ENCODE measurements at regions not wholly inside any gene's neighbourhood (a gene's known extent, or its start where the extent isn't known, plus 50 kb on each side); places are given as distances from the start of the nearest gene placed in this dataset.
"Not testable (repeated sequence)": the region's sequence is repeated elsewhere in the genome, so short reads cannot be mapped to it uniquely, and the experiment has no call there.

DNA sequence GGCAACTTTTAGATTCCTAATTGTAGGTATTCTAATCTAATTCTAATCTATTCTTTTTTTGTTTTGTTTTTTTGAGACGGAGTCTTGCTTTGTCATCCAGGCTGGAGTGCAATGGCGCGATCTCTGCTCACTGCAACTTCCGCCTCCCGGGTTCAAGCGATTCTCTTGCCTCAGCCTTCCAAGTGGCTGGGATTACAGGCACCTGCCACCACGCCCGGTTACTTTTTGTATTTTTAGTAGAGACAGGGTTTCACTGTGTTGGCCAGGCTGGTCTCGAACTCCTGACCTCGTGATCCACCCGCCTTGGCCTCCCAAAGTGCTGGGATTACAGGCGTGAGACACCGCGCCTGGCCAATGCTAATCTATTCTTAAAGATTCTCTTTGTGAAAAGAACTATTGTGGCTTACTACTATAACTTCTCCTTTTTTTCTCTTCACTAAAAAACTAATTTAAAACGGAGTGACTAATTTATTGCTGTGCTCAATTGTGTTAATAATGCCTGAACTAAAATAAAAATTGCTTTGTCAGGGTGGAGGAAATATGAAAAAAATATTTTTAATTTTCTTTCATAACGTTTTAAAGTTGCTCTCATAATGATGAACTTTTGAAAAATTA is 85.6 kb downstream of the DUSP6 start:
- H3K36me3 Mint-ChIP-seq (ENCODE audit: insufficient read depth in 2 of 2); DNase-seq; H3K27me3 Mint-ChIP-seq (ENCODE audit: low read depth); ATAC-seq (replicated peaks in 1 of 2); H3K4me3 Mint-ChIP-seq; H3K27ac Mint-ChIP-seq; H3K9me3 Mint-ChIP-seq: not testable (repeated sequence)
- H3K4me1 Mint-ChIP-seq (ENCODE audit: low read depth) = peaks cover 14% of the 10 kb centered on the region

DNA sequence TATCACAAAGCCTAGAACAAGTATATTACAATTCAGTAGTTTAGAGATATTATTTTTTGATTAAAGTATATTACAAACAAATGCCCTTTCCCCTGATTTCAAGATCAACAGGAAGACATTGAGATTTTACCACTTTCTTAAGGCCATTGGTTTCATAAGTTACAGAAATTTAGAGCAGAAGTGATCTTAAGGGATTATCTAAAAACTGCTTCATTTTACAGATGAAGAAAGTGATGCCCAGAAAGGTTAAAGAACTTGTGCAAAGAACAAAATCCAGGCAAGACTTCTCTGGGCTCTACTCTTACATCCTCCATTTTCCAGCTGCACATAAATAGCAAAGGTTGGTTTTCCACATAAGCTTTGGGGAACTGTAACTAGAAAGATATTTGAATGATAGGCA is 87.5 kb downstream of the DUSP6 start:
- H3K4me1 Mint-ChIP-seq (ENCODE audit: low read depth) = peaks cover 30% of the 10 kb centered on the region
- no peaks in the 10 kb centered on the region for H3K27me3 Mint-ChIP-seq (ENCODE audit: low read depth)
- DNase-seq (no peak), ATAC-seq (replicated peaks in 1 of 2) (no peak)
- H3K36me3 Mint-ChIP-seq (ENCODE audit: insufficient read depth in 2 of 2) = no peaks in the 10 kb centered on the region
- no peaks in the 10 kb centered on the region for H3K9me3 Mint-ChIP-seq
- H3K27ac Mint-ChIP-seq = no peak overlapping the region
- no peak overlapping the region for H3K4me3 Mint-ChIP-seq

DNA sequence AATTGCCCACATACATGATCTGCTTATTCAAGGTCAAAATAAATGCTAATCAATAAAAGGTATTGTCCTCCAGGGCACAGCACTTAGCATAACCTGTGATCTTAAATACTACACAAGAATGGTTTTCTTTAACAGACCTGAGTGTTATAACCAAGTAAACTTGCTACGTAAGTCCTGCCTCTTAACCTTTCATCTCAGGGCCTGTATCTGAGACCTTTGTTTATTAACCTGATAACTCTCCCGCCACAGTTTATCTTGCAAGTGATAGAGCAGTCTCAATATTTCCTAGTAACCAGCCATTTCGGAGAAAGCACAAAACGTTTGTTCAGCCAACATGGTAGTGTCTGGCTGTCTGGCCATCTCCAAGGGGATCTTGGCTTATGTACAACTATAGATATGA is 88.4 kb downstream of the DUSP6 start:
- Mint-ChIP-seq H3K4me3 (no peak overlapping the region), H3K27ac (no peak overlapping the region), H3K9me3 (peaks cover 0 to 2% of the 10 kb centered on the region in 2 donors)

DNA sequence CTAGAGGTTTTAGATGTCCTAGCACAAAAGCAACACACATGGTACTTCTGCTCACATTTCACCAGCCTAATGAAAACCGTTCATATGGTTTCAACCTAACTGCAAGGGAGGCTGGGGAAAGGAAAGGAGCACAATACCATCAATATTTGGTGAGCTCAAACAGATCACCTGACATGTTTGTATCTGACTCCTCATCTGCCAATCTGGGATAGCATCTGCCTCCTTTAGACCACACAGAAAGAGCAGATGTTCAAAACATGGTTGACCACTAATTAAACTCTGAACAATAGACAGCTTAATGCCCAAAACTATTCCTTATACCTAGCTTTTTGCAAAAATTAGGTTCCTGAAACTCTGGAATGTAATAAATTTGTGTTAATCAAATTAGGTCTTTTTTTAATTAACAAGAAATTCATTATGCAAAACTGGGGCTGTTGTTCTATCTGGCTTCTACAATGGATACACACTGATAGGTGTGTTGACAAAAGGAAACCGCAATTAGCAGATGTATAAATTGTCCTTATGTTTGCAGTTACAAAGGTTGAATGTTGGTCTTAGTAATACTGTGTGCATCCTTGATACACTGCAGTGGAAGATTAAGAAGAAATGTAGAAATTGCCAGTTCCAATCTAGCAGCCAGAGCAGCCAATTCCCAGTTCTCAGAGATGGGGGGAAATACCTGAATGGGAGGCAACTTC is 89.3 kb downstream of the DUSP6 start:
- peaks cover 4 to 9% of the 10 kb centered on the region in 2 donors for H3K36me3 Mint-ChIP-seq (ENCODE audit: insufficient read depth in 2 of 2)
- no peak overlapping the region for H3K4me3 Mint-ChIP-seq

More for the DNA sequence above, 88.4 kb downstream of the DUSP6 start:
- DNase-seq (no peak), ATAC-seq (replicated peaks in 1 of 2) (no peak)
- Mint-ChIP-seq H3K36me3 (ENCODE audit: insufficient read depth in 2 of 2) (peaks cover 0 to under 1% of the 10 kb centered on the region in 2 donors), H3K4me1 (ENCODE audit: low read depth) (peaks cover 39% of the 10 kb centered on the region), H3K27me3 (ENCODE audit: low read depth) (no peaks in the 10 kb centered on the region)

DNA sequence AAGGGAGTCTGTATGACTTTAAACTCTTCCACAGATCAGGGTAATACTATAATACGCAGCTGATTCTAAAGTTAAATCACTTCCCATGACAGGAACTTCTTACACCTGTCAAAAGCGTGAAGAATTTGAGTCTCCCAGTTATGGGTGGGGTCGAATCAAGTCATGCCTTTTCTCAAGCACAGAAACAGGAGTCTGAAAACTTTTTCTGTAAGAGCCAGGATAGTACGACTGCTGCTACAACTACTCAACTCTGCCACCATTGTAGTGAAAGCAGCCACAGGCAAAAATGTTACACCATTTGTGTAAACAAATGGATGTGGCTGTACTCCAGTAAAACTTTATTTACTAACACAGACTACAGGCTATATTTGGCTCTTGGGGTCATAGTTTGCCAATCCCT is 90.3 kb downstream of the DUSP6 start:
- ATAC-seq (replicated peaks in 1 of 2) (no peak), DNase-seq (no peak)
- Mint-ChIP-seq H3K36me3 (ENCODE audit: insufficient read depth in 2 of 2) (peaks cover 7 to 16% of the 10 kb centered on the region in 2 donors), H3K27ac (no peak overlapping the region), H3K4me1 (ENCODE audit: low read depth) (peaks cover 49% of the 10 kb centered on the region), H3K27me3 (ENCODE audit: low read depth) (peaks cover 5% of the 10 kb centered on the region), H3K9me3 (peaks cover 7 to 10% of the 10 kb centered on the region in 2 donors), H3K4me3 (no peak overlapping the region)

More for the DNA sequence above, 89.3 kb downstream of the DUSP6 start:
- Mint-ChIP-seq H3K4me1 (ENCODE audit: low read depth) (peaks cover 48% of the 10 kb centered on the region), H3K9me3 (peaks cover 4 to 8% of the 10 kb centered on the region in 2 donors), H3K27me3 (ENCODE audit: low read depth) (peaks cover 4% of the 10 kb centered on the region), H3K27ac (no peak overlapping the region)
- DNase-seq = no peak
- ATAC-seq (replicated peaks in 1 of 2) = no peak

DNA sequence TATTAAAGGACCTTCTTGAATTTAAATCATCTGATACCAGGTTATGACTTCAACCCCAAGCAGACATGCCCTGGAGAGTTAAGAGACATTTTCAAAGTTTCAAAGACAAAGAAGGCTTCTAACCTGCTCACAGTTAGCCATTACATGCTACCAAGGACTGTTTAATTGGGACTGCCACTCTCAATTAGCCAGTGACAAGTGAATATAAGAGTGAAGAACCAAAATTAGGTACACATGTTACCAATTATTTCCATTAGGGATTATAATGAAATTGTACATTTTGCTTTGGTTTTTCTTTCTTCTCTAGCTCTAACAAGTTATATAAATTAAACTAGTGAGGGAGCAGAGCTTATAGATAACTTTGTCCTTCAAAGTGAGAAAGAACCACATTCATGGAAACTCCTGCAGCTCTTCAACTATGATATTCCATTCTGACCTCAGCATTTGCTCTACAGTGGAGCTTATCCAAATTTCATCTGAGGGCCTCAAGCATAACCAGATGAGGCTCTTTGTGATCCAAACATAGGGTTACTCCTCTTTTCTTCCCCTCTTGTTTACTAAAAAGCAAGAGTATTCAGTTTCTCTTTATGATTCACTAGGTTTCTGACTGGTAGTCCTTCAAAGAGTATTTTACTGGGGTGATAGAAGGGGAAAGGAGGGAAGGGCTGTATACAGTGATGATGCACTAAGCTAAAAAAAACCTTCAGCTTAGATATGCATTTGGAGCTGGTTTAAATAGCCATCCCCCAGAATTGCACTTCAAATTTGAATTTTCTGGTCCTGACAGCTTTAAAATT is 91.3 kb downstream of the DUSP6 start:
- Mint-ChIP-seq H3K27ac (no peak overlapping the region), H3K4me3 (no peak overlapping the region), H3K9me3 (peaks cover 7 to 10% of the 10 kb centered on the region in 2 donors), H3K36me3 (ENCODE audit: insufficient read depth in 2 of 2) (peaks cover 7 to 16% of the 10 kb centered on the region in 2 donors), H3K27me3 (ENCODE audit: low read depth) (peaks cover 5% of the 10 kb centered on the region), H3K4me1 (ENCODE audit: low read depth) (peaks cover 49% of the 10 kb centered on the region)
- no peak for DNase-seq
- peak; percentile 98 for ATAC-seq (replicated peaks in 1 of 2)

DNA sequence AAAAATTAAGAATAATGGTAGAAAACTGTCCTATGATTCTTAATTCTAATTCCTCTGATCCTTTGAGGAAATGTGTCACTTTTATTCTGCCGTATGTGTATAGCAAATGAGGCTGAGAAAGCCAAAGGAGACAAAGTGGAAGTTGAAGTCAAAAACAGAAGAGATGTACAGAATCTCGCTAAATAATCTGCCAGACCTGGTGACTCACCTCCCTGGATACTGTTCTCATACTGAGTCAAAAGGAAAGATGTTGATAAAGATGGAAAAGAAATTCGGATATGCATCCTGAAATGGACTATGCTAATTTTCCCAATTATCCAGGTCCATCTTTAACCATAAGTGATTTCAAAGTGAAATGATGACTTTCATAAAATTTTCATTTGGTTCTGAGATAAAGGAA is 92.5 kb downstream of the DUSP6 start:
- Mint-ChIP-seq H3K4me1 (ENCODE audit: low read depth) (peaks cover 46% of the 10 kb centered on the region), H3K36me3 (ENCODE audit: insufficient read depth in 2 of 2) (peaks cover 7 to 18% of the 10 kb centered on the region in 2 donors), H3K4me3 (no peak overlapping the region), H3K9me3 (peaks cover 7 to 11% of the 10 kb centered on the region in 2 donors), H3K27ac (no peak overlapping the region), H3K27me3 (ENCODE audit: low read depth) (peaks cover 5% of the 10 kb centered on the region)
- DNase-seq = no peak
- no peak for ATAC-seq (replicated peaks in 1 of 2)

DNA sequence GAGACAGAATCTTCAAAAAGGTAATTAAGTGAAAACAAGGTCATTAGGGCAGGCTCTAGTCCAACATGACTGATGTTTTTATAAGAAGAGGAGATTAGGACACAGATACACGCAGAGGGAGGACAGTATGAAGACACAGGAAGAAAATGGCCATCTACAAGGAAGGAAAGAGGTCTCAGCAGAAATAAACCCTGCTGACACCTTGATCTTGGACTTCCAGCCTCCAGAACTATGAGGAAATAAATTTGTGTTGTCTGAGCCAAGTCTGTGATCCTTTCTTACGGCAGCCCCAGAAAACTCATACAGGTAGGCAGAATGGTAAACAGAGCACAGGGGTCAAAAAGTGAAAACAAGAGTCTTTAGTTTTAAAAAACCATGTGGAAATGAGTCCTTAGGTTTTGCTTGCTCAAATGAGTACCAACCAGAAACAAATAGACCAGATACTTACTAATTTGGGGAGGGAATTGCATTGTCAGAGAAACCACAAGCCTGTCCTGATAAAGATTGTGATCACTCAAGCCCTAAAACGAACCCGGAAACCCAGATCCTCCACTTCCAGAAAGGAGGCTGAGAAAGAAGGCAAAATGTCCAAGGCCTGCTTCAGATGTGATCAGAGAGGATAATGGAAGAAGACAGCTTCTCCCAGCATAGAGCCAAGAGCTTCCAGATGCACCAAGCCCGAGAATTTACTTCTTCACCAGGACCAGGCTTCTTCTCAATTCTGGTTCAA is 93.9 kb downstream of the DUSP6 start:
- Mint-ChIP-seq H3K27ac (no peak overlapping the region), H3K36me3 (ENCODE audit: insufficient read depth in 2 of 2) (peaks cover 7 to 26% of the 10 kb centered on the region in 2 donors), H3K4me1 (ENCODE audit: low read depth) (peaks cover 58% of the 10 kb centered on the region), H3K27me3 (ENCODE audit: low read depth) (peaks cover 5% of the 10 kb centered on the region), H3K4me3 (no peak overlapping the region), H3K9me3 (peaks cover 12 to 14% of the 10 kb centered on the region in 2 donors)
- no peak for DNase-seq
- ATAC-seq (replicated peaks in 1 of 2) = no peak

DNA sequence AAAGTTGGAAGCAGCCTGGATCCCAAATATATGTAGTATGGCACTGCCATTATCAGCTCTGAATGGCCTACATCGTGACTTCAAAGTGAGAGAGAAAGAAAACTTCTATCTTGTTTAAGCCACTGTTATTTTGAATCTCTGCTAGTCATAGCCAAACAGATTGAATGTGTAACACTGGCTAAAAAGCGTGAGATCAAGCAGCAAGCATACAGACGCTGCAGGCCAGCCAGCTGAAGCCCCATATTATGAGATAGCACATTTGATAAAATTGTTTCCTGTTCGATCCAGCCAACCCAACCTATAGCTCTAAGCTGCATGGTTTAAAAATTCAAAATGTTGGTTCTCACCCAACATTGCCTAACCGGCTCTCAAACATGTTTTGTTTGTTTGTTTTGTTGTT is 95.0 kb downstream of the DUSP6 start:
- peaks cover 12 to 14% of the 10 kb centered on the region in 2 donors for H3K9me3 Mint-ChIP-seq
- H3K4me3 Mint-ChIP-seq = no peak overlapping the region
- no peak for ATAC-seq (replicated peaks in 1 of 2)
- DNase-seq = no peak
- H3K4me1 Mint-ChIP-seq (ENCODE audit: low read depth) = peaks cover 63% of the 10 kb centered on the region
- peaks cover 7 to 29% of the 10 kb centered on the region in 2 donors for H3K36me3 Mint-ChIP-seq (ENCODE audit: insufficient read depth in 2 of 2)
- no peak overlapping the region for H3K27ac Mint-ChIP-seq
- peaks cover 5% of the 10 kb centered on the region for H3K27me3 Mint-ChIP-seq (ENCODE audit: low read depth)

DNA sequence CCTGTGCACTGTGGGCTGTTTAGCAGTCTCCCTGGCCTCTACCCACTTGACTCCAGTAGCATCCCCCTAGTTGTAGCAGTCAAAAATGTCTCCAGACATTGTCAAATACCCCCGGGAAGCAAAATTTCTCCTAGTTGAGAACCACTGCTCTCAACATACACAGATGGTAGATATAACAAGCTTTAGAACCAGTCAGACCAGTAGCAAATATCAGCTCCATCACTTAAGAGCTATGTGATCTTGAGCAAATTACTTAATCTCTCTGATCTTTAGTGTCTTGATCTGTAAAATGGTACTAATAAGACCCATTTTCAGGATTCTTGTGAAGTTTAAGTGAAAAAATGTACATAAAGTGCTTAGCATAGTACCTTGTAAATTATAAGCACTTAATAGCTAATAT is 96.2 kb downstream of the DUSP6 start:
- no peak for ATAC-seq (replicated peaks in 1 of 2)
- no peak for DNase-seq
- no peak overlapping the region for H3K27ac Mint-ChIP-seq
- H3K4me3 Mint-ChIP-seq = no peak overlapping the region
- H3K36me3 Mint-ChIP-seq (ENCODE audit: insufficient read depth in 2 of 2) = peaks cover 7 to 29% of the 10 kb centered on the region in 2 donors
- peaks cover 5% of the 10 kb centered on the region for H3K27me3 Mint-ChIP-seq (ENCODE audit: low read depth)
- peaks cover 12 to 14% of the 10 kb centered on the region in 2 donors for H3K9me3 Mint-ChIP-seq
- peaks cover 67% of the 10 kb centered on the region for H3K4me1 Mint-ChIP-seq (ENCODE audit: low read depth)

DNA sequence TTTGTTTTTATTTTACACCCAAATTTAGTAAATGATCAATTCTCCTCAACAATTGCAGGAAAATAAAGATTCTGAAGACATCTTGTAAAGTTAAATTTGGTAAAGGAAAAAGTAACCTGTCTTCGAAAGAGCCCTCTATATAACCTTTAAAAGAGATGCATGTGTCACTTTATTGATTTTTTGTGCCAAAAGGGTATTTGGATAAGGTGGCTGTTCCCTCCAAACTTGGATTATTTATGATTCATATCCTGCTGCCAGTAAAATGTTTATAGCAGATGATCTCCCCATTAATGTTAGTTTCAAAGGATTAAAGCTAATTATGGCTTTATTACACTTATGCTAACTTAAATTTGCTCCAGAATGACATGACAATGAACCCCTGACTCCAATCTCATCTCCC is 98.8 kb downstream of the DUSP6 start:
- Mint-ChIP-seq H3K36me3 (ENCODE audit: insufficient read depth in 2 of 2) (peaks cover 7 to 24% of the 10 kb centered on the region in 2 donors), H3K4me3 (no peak overlapping the region)
- ATAC-seq (replicated peaks in 1 of 2) = no peak

DNA sequence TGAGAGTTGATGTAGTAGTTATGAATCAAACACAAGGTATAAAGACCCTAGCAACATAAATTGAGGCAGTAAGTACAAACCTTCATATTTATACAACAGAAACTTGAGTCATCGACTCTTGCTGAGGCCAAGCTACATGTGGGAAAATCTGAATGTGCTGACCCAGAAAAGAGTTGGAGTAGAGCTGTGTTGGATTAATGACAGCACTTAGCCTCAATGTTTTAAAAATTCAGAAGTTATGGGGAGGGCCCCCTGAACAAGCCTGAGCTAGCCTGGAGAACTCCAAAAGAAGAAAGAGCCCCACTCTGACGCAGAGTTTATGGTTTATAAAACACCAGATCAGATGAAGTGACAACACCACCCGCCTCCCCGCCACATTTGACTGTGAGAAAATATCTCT is 100.0 kb downstream of the DUSP6 start:
- Mint-ChIP-seq H3K9me3 (peaks cover 5% of the 10 kb centered on the region in 2 donors), H3K36me3 (ENCODE audit: insufficient read depth in 2 of 2) (peaks cover under 1 to 13% of the 10 kb centered on the region in 2 donors), H3K4me1 (ENCODE audit: low read depth) (peaks cover 61% of the 10 kb centered on the region), H3K4me3 (peak overlapping the region in 1 of 2 donors; percentile 71), H3K27ac (peak overlapping the region; percentile 89), H3K27me3 (ENCODE audit: low read depth) (no peaks in the 10 kb centered on the region)
- peak; percentile 12 to 19 for DNase-seq
- ATAC-seq (replicated peaks in 1 of 2) = peak; percentile 65 to 76

More for the DNA sequence above, 98.8 kb downstream of the DUSP6 start:
- DNase-seq = no peak
- Mint-ChIP-seq H3K9me3 (peaks cover 11 to 12% of the 10 kb centered on the region in 2 donors), H3K27ac (no peak overlapping the region), H3K27me3 (ENCODE audit: low read depth) (peaks cover 5% of the 10 kb centered on the region), H3K4me1 (ENCODE audit: low read depth) (peaks cover 56% of the 10 kb centered on the region)

Data from activated T-cell treated with anti-CD3 and anti-CD28 coated beads, Interleukin-2, amount 50 U/mL, for 72 hours (primary cell).